Fibroblast of the conjunctiva (primary cell): ENCODE measurements at regions not wholly inside any gene's neighbourhood (a gene's known extent, or its start where the extent isn't known, plus 50 kb on each side); places are given as distances from the start of the nearest gene placed in this dataset.
A peak's percentile ranks its signal among the peaks of the same experiment; 100 is the strongest.

Source experiments
- DNase-seq: peaks from one replicate; pipeline ENCODE4 v3.0.0-alpha.2; 2010; ENCODE audit warnings: low read depth

- DNase-seq = no peak
These were observed 921.8 kb downstream of the UQCRFS1 start for GRCh38 chr19:28290963-28291657.

- no peak for DNase-seq
These were observed 923.5 kb downstream of the UQCRFS1 start for GRCh38 chr19:28289295-28290063.

GRCh38 chr19:28288572-28289264, 924.2 kb downstream of the UQCRFS1 start:
- no peak for DNase-seq

GRCh38 chr19:28285917-28286316, 927.0 kb downstream of the UQCRFS1 start:
- no peak for DNase-seq

GRCh38 chr19:28285078-28285477, 927.9 kb downstream of the UQCRFS1 start:
- DNase-seq = no peak

- DNase-seq = no peak
These were observed 928.6 kb downstream of the UQCRFS1 start for GRCh38 chr19:28284389-28284788.

GRCh38 chr19:28283592-28283991, 929.4 kb downstream of the UQCRFS1 start:
- no peak for DNase-seq

- no peak for DNase-seq
These were observed 931.3 kb downstream of the UQCRFS1 start for GRCh38 chr19:28281676-28282075.

- no peak for DNase-seq
These were observed 948.4 kb downstream of the UQCRFS1 start for GRCh38 chr19:28264556-28264955.

- no peak for DNase-seq
These were observed 954.1 kb downstream of the UQCRFS1 start for GRCh38 chr19:28258829-28259228.

GRCh38 chr19:28257396-28257795, 955.6 kb downstream of the UQCRFS1 start:
- DNase-seq = no peak

- no peak for DNase-seq
These were observed 965.7 kb downstream of the UQCRFS1 start for GRCh38 chr19:28247243-28247642.

- DNase-seq = no peak
These were observed 967.0 kb downstream of the UQCRFS1 start for GRCh38 chr19:28245937-28246336.

GRCh38 chr19:28244966-28245365, 968.0 kb downstream of the UQCRFS1 start:
- no peak for DNase-seq

- peak; percentile 2 for DNase-seq
These were observed 970.5 kb downstream of the UQCRFS1 start for GRCh38 chr19:28242317-28242927.

- DNase-seq = no peak
These were observed 973.7 kb downstream of the UQCRFS1 start for GRCh38 chr19:28239270-28239669.

- no peak for DNase-seq
These were observed 974.6 kb downstream of the UQCRFS1 start for GRCh38 chr19:28238270-28238820.

- no peak for DNase-seq
These were observed 977.3 kb downstream of the UQCRFS1 start for GRCh38 chr19:28235606-28236125.

- DNase-seq = no peak
These were observed 978.3 kb downstream of the UQCRFS1 start for GRCh38 chr19:28234637-28235036.

- DNase-seq = no peak
These were observed 984.1 kb downstream of the UQCRFS1 start for GRCh38 chr19:28228854-28229253.

- no peak for DNase-seq
These were observed 988.5 kb downstream of the UQCRFS1 start for GRCh38 chr19:28224441-28224840.

- no peak for DNase-seq
These were observed 991.2 kb downstream of the UQCRFS1 start for GRCh38 chr19:28221736-28222135.
